ENCODE measurements at regions not wholly inside any gene's neighbourhood (a gene's known extent, or its start where the extent isn't known, plus 50 kb on each side); places are given as distances from the start of the nearest gene placed in this dataset.

DNA sequence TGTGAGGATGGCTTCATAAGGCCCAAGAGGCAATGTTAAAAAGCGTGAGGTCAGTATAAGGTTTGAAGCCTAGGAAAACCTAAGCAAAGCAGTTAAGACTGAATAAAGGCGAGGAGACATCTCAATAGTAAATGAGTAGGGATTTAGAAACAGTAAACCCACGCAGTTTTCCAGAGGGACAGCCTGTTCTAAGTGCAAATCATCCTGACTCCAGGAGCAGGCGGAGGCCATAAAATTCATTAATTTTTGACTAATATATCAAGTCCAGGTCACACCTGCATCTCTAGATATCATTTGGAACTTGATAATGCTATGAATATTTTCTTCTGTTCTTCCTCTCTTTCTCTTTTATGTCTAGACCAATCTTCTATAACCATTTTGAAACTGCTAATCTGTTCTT lies 597.0 kb upstream of the RGS18 start:
- POLR2A ChIA-PET = no interaction called here
- H3K27ac Mint-ChIP-seq = no peak overlapping the region
- no peaks in the 10 kb centered on the region for H3K27me3 ChIP-seq (ENCODE audit: control insufficient read depth in 2 of 2, insufficient read depth in 2 of 2, low read length in 2 of 2)
- CTCF ChIA-PET = no interaction called here
- no peak overlapping the region for H3K4me3 Mint-ChIP-seq
- no peaks in the 10 kb centered on the region for H3K27me3 Mint-ChIP-seq
- no peak overlapping the region for H3K4me3 ChIP-seq (ENCODE audit: low read length)
- DNase-seq (no peak), ATAC-seq (no peak)
- no peaks in the 10 kb centered on the region for H3K4me1 Mint-ChIP-seq
- no peaks in the 10 kb centered on the region for H3K4me1 ChIP-seq (ENCODE audit: control insufficient read depth in 2 of 2, insufficient read depth in 2 of 2, low read length in 2 of 2)
- H3K36me3 Mint-ChIP-seq = no peaks in the 10 kb centered on the region
- H3K9me3 Mint-ChIP-seq = peaks cover 0 to 19% (median 2%) of the 10 kb centered on the region in 11 donors
- intact Hi-C loops (cut with micrococcal nuclease) = no loop called here
- no peaks in the 10 kb centered on the region for H3K9me3 ChIP-seq (ENCODE audit: control insufficient read depth in 2 of 3, low read length in 3 of 3)
- no peaks in the 10 kb centered on the region for H3K36me3 ChIP-seq (ENCODE audit: control insufficient read depth in 2 of 3, insufficient read depth in 3 of 3, low read length in 3 of 3)
- no peak overlapping the region for H3K27ac ChIP-seq (ENCODE audit: low read depth, low read length)

DNA sequence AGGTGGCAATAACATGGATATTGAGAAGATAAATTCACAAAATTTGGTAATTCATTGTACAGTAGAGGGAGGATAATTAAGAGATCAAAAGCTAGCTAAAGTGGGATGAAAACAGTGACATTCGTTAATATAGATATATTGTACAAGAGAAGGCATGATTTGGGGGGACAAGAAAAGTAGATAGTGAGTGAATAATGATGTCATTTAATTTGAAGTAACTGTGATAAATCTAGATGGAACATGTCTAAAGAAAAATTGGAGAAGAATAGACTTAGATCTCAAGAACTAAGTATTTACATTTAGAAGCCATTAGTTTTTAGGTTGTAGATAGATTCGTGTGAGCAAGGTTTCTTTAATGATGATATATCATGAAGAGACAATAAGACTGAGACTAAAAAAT lies 594.0 kb upstream of the RGS18 start:
- H3K4me1 ChIP-seq (ENCODE audit: control insufficient read depth in 2 of 2, insufficient read depth in 2 of 2, low read length in 2 of 2) = no peaks in the 10 kb centered on the region
- H3K27ac ChIP-seq (ENCODE audit: low read depth, low read length) = no peak overlapping the region
- ChIA-PET POLR2A (no interaction called here), CTCF (no interaction called here)
- H3K27me3 Mint-ChIP-seq = no peaks in the 10 kb centered on the region
- no peaks in the 10 kb centered on the region for H3K36me3 Mint-ChIP-seq
- H3K9me3 ChIP-seq (ENCODE audit: control insufficient read depth in 2 of 3, low read length in 3 of 3) = no peaks in the 10 kb centered on the region
- intact Hi-C loops (cut with micrococcal nuclease) = no loop called here
- H3K4me1 Mint-ChIP-seq = no peaks in the 10 kb centered on the region
- no peak overlapping the region for H3K4me3 Mint-ChIP-seq
- ATAC-seq (no peak), DNase-seq (no peak)
- H3K36me3 ChIP-seq (ENCODE audit: control insufficient read depth in 2 of 3, insufficient read depth in 3 of 3, low read length in 3 of 3) = no peaks in the 10 kb centered on the region
- no peaks in the 10 kb centered on the region for H3K27me3 ChIP-seq (ENCODE audit: control insufficient read depth in 2 of 2, insufficient read depth in 2 of 2, low read length in 2 of 2)
- H3K9me3 Mint-ChIP-seq = peaks cover 0 to 8% (median 0%) of the 10 kb centered on the region in 11 donors
- H3K4me3 ChIP-seq (ENCODE audit: low read length) = no peak overlapping the region
- H3K27ac Mint-ChIP-seq = no peak overlapping the region

DNA sequence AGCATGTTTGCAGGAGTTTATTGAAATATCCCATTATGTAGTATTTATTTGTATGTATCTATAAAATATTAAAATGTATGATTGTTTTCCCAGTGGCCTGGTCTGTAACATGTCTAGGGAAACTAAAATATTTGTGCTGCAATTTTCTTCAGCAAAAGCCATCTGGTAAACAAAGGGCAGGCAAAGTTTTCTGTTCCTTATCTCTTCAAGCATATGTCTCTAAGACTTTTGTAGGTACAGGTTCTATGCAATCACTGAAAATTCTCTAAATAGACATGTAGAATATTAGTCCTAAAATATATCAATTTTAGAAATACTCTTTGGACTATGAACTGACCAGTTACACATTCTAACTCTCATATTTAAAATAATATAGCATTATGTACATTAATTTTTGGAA lies 585.8 kb upstream of the RGS18 start:
- no peak for DNase-seq
- no peak overlapping the region for H3K4me3 Mint-ChIP-seq
- H3K27ac Mint-ChIP-seq = no peak overlapping the region
- CTCF ChIA-PET = no interaction called here
- H3K36me3 Mint-ChIP-seq = no peaks in the 10 kb centered on the region
- POLR2A ChIA-PET = no interaction called here
- no peaks in the 10 kb centered on the region for H3K27me3 ChIP-seq (ENCODE audit: control insufficient read depth in 2 of 2, insufficient read depth in 2 of 2, low read length in 2 of 2)
- no peak for ATAC-seq
- no peak overlapping the region for H3K4me3 ChIP-seq (ENCODE audit: low read length)
- no peaks in the 10 kb centered on the region for H3K27me3 Mint-ChIP-seq
- H3K9me3 ChIP-seq (ENCODE audit: control insufficient read depth in 2 of 3, low read length in 3 of 3) = no peaks in the 10 kb centered on the region
- peaks cover 0 to 17% (median 2%) of the 10 kb centered on the region in 11 donors for H3K9me3 Mint-ChIP-seq
- intact Hi-C loops (cut with micrococcal nuclease) = no loop called here
- no peak overlapping the region for H3K27ac ChIP-seq (ENCODE audit: low read depth, low read length)
- H3K4me1 ChIP-seq (ENCODE audit: control insufficient read depth in 2 of 2, insufficient read depth in 2 of 2, low read length in 2 of 2) = no peaks in the 10 kb centered on the region
- H3K4me1 Mint-ChIP-seq = no peaks in the 10 kb centered on the region
- no peaks in the 10 kb centered on the region for H3K36me3 ChIP-seq (ENCODE audit: control insufficient read depth in 2 of 3, insufficient read depth in 3 of 3, low read length in 3 of 3)

DNA sequence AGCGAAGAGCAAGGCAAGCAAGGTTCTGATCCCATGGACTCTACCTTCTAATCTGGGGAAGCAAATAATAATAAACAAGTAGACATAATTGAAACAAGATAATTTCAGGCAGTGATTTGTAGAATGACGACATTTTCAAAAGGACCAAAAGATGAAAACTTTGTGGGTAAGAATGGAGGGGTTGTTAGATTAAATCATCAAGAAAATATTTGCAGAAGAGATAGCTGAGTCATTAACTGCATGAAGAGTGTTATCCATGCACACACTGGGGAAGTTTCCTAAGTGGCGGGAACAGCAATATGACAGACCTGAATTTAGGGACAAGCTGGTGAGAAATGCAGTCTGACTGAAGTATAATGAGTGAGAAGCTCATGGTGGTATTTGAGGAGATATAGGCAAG lies 583.1 kb upstream of the RGS18 start:
- POLR2A ChIA-PET = no interaction called here
- H3K27me3 ChIP-seq (ENCODE audit: control insufficient read depth in 2 of 2, insufficient read depth in 2 of 2, low read length in 2 of 2) = no peaks in the 10 kb centered on the region
- no peak for DNase-seq
- H3K36me3 ChIP-seq (ENCODE audit: control insufficient read depth in 2 of 3, insufficient read depth in 3 of 3, low read length in 3 of 3) = no peaks in the 10 kb centered on the region
- no peaks in the 10 kb centered on the region for H3K4me1 ChIP-seq (ENCODE audit: control insufficient read depth in 2 of 2, insufficient read depth in 2 of 2, low read length in 2 of 2)
- Mint-ChIP-seq H3K27ac (no peak overlapping the region), H3K36me3 (no peaks in the 10 kb centered on the region), H3K27me3 (no peaks in the 10 kb centered on the region), H3K4me3 (no peak overlapping the region), H3K4me1 (no peaks in the 10 kb centered on the region), H3K9me3 (peaks cover 0 to 27% (median 2%) of the 10 kb centered on the region in 11 donors)
- intact Hi-C loops (cut with micrococcal nuclease) = no loop called here
- H3K27ac ChIP-seq (ENCODE audit: low read depth, low read length) = no peak overlapping the region
- no peak overlapping the region for H3K4me3 ChIP-seq (ENCODE audit: low read length)
- CTCF ChIA-PET = no interaction called here
- H3K9me3 ChIP-seq (ENCODE audit: control insufficient read depth in 2 of 3, low read length in 3 of 3) = no peaks in the 10 kb centered on the region
- ATAC-seq = no peak

DNA sequence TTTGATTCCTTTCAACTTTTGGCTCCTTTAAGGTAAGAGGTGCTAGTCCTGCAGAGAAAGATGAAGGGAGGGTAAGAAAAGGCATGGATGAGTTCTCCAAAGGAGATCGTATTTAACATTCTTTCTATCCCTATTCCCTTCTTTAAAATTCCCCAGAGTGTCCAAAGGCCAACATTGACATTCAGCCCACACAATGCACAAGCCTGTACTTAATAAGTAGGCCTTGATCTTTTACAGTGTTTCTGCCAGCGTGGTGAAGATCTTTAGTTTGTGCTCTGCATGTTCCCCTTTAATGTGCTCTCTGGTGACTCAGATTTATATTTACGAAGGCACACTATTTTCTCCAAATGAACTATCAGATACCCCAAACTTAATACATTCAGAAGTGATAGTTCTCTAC lies 582.5 kb upstream of the RGS18 start:
- H3K27me3 ChIP-seq (ENCODE audit: control insufficient read depth in 2 of 2, insufficient read depth in 2 of 2, low read length in 2 of 2) = no peaks in the 10 kb centered on the region
- ATAC-seq (no peak), DNase-seq (no peak)
- Mint-ChIP-seq H3K27me3 (no peaks in the 10 kb centered on the region), H3K27ac (no peak overlapping the region), H3K36me3 (no peaks in the 10 kb centered on the region), H3K9me3 (peaks cover 0 to 24% (median 3%) of the 10 kb centered on the region in 11 donors), H3K4me3 (no peak overlapping the region), H3K4me1 (no peaks in the 10 kb centered on the region)
- H3K4me1 ChIP-seq (ENCODE audit: control insufficient read depth in 2 of 2, insufficient read depth in 2 of 2, low read length in 2 of 2) = no peaks in the 10 kb centered on the region
- H3K9me3 ChIP-seq (ENCODE audit: control insufficient read depth in 2 of 3, low read length in 3 of 3) = no peaks in the 10 kb centered on the region
- intact Hi-C loops (cut with micrococcal nuclease) = no loop called here
- H3K4me3 ChIP-seq (ENCODE audit: low read length) = no peak overlapping the region
- ChIA-PET POLR2A (no interaction called here), CTCF (no interaction called here)
- H3K27ac ChIP-seq (ENCODE audit: low read depth, low read length) = no peak overlapping the region
- H3K36me3 ChIP-seq (ENCODE audit: control insufficient read depth in 2 of 3, insufficient read depth in 3 of 3, low read length in 3 of 3) = no peaks in the 10 kb centered on the region

DNA sequence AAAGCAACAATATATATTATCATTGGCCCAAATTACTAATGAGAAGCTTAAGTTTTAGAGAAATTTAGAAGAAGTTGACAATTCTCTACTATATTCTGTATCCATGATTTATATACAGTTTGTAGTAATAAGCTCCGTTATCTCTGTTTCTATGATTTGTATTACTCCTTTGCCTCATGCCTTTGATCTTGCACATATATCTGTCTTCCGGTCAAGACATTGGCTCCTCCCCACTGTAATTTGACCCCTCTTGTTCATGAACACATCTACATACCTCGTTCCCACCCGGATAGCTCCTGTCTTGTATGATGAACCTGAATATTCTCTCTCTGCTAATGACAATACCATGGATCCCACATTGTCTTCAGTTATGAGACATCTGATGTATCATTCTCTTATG lies 581.0 kb upstream of the RGS18 start:
- H3K4me1 Mint-ChIP-seq = no peaks in the 10 kb centered on the region
- no peaks in the 10 kb centered on the region for H3K27me3 Mint-ChIP-seq
- CTCF ChIA-PET = no interaction called here
- H3K27ac Mint-ChIP-seq = no peak overlapping the region
- Histone ChIP-seq H3K4me3 (ENCODE audit: low read length) (no peak overlapping the region), H3K4me1 (ENCODE audit: control insufficient read depth in 2 of 2, insufficient read depth in 2 of 2, low read length in 2 of 2) (no peaks in the 10 kb centered on the region), H3K9me3 (ENCODE audit: control insufficient read depth in 2 of 3, low read length in 3 of 3) (no peaks in the 10 kb centered on the region), H3K36me3 (ENCODE audit: control insufficient read depth in 2 of 3, insufficient read depth in 3 of 3, low read length in 3 of 3) (no peaks in the 10 kb centered on the region), H3K27ac (ENCODE audit: low read depth, low read length) (no peak overlapping the region), H3K27me3 (ENCODE audit: control insufficient read depth in 2 of 2, insufficient read depth in 2 of 2, low read length in 2 of 2) (no peaks in the 10 kb centered on the region)
- peaks cover 0 to 31% (median 4%) of the 10 kb centered on the region in 11 donors for H3K9me3 Mint-ChIP-seq
- H3K36me3 Mint-ChIP-seq = no peaks in the 10 kb centered on the region
- POLR2A ChIA-PET = no interaction called here
- DNase-seq = no peak
- H3K4me3 Mint-ChIP-seq = no peak overlapping the region
- intact Hi-C loops (cut with micrococcal nuclease) = no loop called here
- ATAC-seq = no peak

DNA sequence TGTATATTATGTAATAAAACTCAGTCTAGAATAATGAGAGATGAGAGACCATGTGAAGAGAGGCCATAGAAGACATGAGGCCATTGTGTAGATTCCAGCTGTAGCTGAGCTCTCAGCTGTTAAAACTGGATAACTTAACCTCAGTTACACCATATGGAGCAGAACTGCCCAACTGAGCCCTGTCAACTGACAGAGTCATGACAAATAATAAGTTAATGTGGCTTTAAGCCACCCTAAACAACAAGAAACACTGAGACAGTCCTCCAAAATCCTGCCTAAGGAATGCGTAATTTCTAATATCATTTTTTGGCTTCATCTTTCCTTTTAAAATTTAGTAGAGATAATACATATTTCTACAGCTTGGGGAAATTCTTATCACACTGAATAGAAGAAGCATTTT lies 580.0 kb upstream of the RGS18 start:
- Mint-ChIP-seq H3K27me3 (no peaks in the 10 kb centered on the region), H3K4me3 (no peak overlapping the region), H3K36me3 (no peaks in the 10 kb centered on the region), H3K27ac (no peak overlapping the region), H3K9me3 (peaks cover 0 to 31% (median 4%) of the 10 kb centered on the region in 11 donors), H3K4me1 (no peaks in the 10 kb centered on the region)
- intact Hi-C loops (cut with micrococcal nuclease) = no loop called here
- H3K9me3 ChIP-seq (ENCODE audit: control insufficient read depth in 2 of 3, low read length in 3 of 3) = no peaks in the 10 kb centered on the region
- H3K36me3 ChIP-seq (ENCODE audit: control insufficient read depth in 2 of 3, insufficient read depth in 3 of 3, low read length in 3 of 3) = no peaks in the 10 kb centered on the region
- DNase-seq = no peak
- H3K27me3 ChIP-seq (ENCODE audit: control insufficient read depth in 2 of 2, insufficient read depth in 2 of 2, low read length in 2 of 2) = no peaks in the 10 kb centered on the region
- no peak overlapping the region for H3K27ac ChIP-seq (ENCODE audit: low read depth, low read length)
- ATAC-seq = no peak
- POLR2A ChIA-PET = no interaction called here
- no peak overlapping the region for H3K4me3 ChIP-seq (ENCODE audit: low read length)
- CTCF ChIA-PET = no interaction called here
- no peaks in the 10 kb centered on the region for H3K4me1 ChIP-seq (ENCODE audit: control insufficient read depth in 2 of 2, insufficient read depth in 2 of 2, low read length in 2 of 2)

All from naive thymus-derived CD4-positive, alpha-beta T cell (primary cell).